ENCODE measurements at regions not wholly inside any gene's neighbourhood (a gene's known extent, or its start where the extent isn't known, plus 50 kb on each side); places are given as distances from the start of the nearest gene placed in this dataset.

- no TSS peak for BruUV-seq (replicated peaks)
- FAIRE-seq (no peak), DNase-seq (ENCODE audit: low read depth, low spot score) (no peak)
- no peak overlapping the region for H3K4me2 ChIP-seq (ENCODE audit: insufficient read depth, low read length)
- H3K9me1 ChIP-seq (replicated peaks; ENCODE audit: control insufficient read depth, extremely low read depth, insufficient read depth, low read length) = no peaks in the 10 kb centered on the region
- no peaks in the 10 kb centered on the region for H3K79me2 ChIP-seq (ENCODE audit: control insufficient read depth, insufficient read depth, low read length)
- dilution Hi-C loops (cut with MboI; ENCODE audit: extremely low pct_ligation_motif_present, low sequenced_read_pairs) (no loop called here), intact Hi-C loops (cut with micrococcal nuclease) (no loop called here)
- H4K20me1 ChIP-seq (replicated peaks; ENCODE audit: control insufficient read depth, extremely low read depth, insufficient read depth, low read length) = no peaks in the 10 kb centered on the region
- H3K36me3 ChIP-seq (ENCODE audit: control insufficient read depth in 2 of 2, extremely low read depth in 1 of 2, insufficient read depth in 2 of 2, low read length in 2 of 2) = no peaks in the 10 kb centered on the region
- no peak for TF ChIP-seq POLR2A (IDR thresholded peaks at IDR 0.05; ENCODE audit: low read depth, low read length)
- no peak for TF ChIP-seq POLR2AphosphoS5 (IDR thresholded peaks at IDR 0.05; ENCODE audit: insufficient read depth, low read depth, low read length)
- TF ChIP-seq JUN (IDR thresholded peaks at IDR 0.05; ENCODE audit: borderline replicate concordance, insufficient read depth, insufficient read length, low read depth) = no peak
- TF ChIP-seq EZH2 (IDR thresholded peaks at IDR 0.05; ENCODE audit: borderline replicate concordance, low read depth, low read length, severe bottlenecking) = no peak
- no peak for TF ChIP-seq MYC (IDR thresholded peaks at IDR 0.05; ENCODE audit: low read depth, low read length)
- TF ChIP-seq MAX (IDR thresholded peaks at IDR 0.05; ENCODE audit: insufficient read depth, insufficient read length) = no peak
- no peak for TF ChIP-seq FOS (IDR thresholded peaks at IDR 0.05; ENCODE audit: borderline replicate concordance, insufficient read depth, low read length)
- TF ChIP-seq GATA2 (IDR thresholded peaks at IDR 0.05; ENCODE audit: insufficient read depth, insufficient read length, low read depth, low read length) = no peak
- H3K27me3 ChIP-seq (ENCODE audit: control insufficient read depth in 2 of 2, insufficient read depth in 2 of 2, low read length in 2 of 2) = no peaks in the 10 kb centered on the region
- POLR2A ChIA-PET = no interaction called here
- no peak overlapping the region for H3K9ac ChIP-seq (replicated peaks; ENCODE audit: extremely low read depth, insufficient read depth, low read length)
- no peak overlapping the region for H3K27ac ChIP-seq (ENCODE audit: insufficient read depth, low read depth, low read length)
- H3K4me1 ChIP-seq (ENCODE audit: control insufficient read depth, extremely low read depth, insufficient read depth, low read length) = no peaks in the 10 kb centered on the region
- H2AFZ ChIP-seq (ENCODE audit: low read depth, low read length) = no peak overlapping the region
- CTCF ChIA-PET = no interaction called here
- peaks cover 2% of the 10 kb centered on the region for H3K9me3 ChIP-seq (replicated peaks; ENCODE audit: control insufficient read depth, insufficient read depth, low read length)
- H3K4me3 ChIP-seq (replicated peaks in 1 of 3; ENCODE audit: insufficient read depth in 1 of 3, low read depth in 1 of 3, low read length in 3 of 3) = no peak overlapping the region
Measured at GRCh38 chr5:156174225-156174624, 152.7 kb upstream of the SGCD start.

- no peaks in the 10 kb centered on the region for H4K20me1 ChIP-seq (replicated peaks; ENCODE audit: control insufficient read depth, extremely low read depth, insufficient read depth, low read length)
- no peak overlapping the region for H3K9ac ChIP-seq (replicated peaks; ENCODE audit: extremely low read depth, insufficient read depth, low read length)
- dilution Hi-C loops (cut with MboI; ENCODE audit: extremely low pct_ligation_motif_present, low sequenced_read_pairs) = no loop called here
- no peak overlapping the region for H3K4me3 ChIP-seq (replicated peaks in 1 of 3; ENCODE audit: insufficient read depth in 1 of 3, low read depth in 1 of 3, low read length in 3 of 3)
- no peaks in the 10 kb centered on the region for H3K36me3 ChIP-seq (ENCODE audit: control insufficient read depth in 2 of 2, extremely low read depth in 1 of 2, insufficient read depth in 2 of 2, low read length in 2 of 2)
- H3K27me3 ChIP-seq (ENCODE audit: control insufficient read depth in 2 of 2, insufficient read depth in 2 of 2, low read length in 2 of 2) = no peaks in the 10 kb centered on the region
- H3K4me2 ChIP-seq (ENCODE audit: insufficient read depth, low read length) = no peak overlapping the region
- intact Hi-C loops (cut with micrococcal nuclease) = no loop called here
- BruUV-seq (replicated peaks) = no TSS peak
- DNase-seq (ENCODE audit: low read depth, low spot score) (no peak), FAIRE-seq (no peak)
- no peaks in the 10 kb centered on the region for H3K9me1 ChIP-seq (replicated peaks; ENCODE audit: control insufficient read depth, extremely low read depth, insufficient read depth, low read length)
- H2AFZ ChIP-seq (ENCODE audit: low read depth, low read length) = no peak overlapping the region
- H3K9me3 ChIP-seq (replicated peaks; ENCODE audit: control insufficient read depth, insufficient read depth, low read length) = no peaks in the 10 kb centered on the region
- H3K4me1 ChIP-seq (ENCODE audit: control insufficient read depth, extremely low read depth, insufficient read depth, low read length) = no peaks in the 10 kb centered on the region
- no peaks in the 10 kb centered on the region for H3K79me2 ChIP-seq (ENCODE audit: control insufficient read depth, insufficient read depth, low read length)
- TF ChIP-seq MAX (IDR thresholded peaks at IDR 0.05; ENCODE audit: insufficient read depth, insufficient read length) (no peak), POLR2A (IDR thresholded peaks at IDR 0.05; ENCODE audit: low read depth, low read length) (no peak), JUN (IDR thresholded peaks at IDR 0.05; ENCODE audit: borderline replicate concordance, insufficient read depth, insufficient read length, low read depth) (no peak), FOS (IDR thresholded peaks at IDR 0.05; ENCODE audit: borderline replicate concordance, insufficient read depth, low read length) (no peak), CTCF (IDR thresholded peaks at IDR 0.05; ENCODE audit: extremely low read depth in 1 of 2, insufficient read depth in 1 of 2, low read depth in 1 of 2, low read length in 2 of 2) (no peak), MYC (IDR thresholded peaks at IDR 0.05; ENCODE audit: low read depth, low read length) (no peak), GATA2 (IDR thresholded peaks at IDR 0.05; ENCODE audit: insufficient read depth, insufficient read length, low read depth, low read length) (no peak), EZH2 (IDR thresholded peaks at IDR 0.05; ENCODE audit: borderline replicate concordance, low read depth, low read length, severe bottlenecking) (no peak), POLR2AphosphoS5 (IDR thresholded peaks at IDR 0.05; ENCODE audit: insufficient read depth, low read depth, low read length) (no peak)
- POLR2A ChIA-PET = no interaction called here
- H3K27ac ChIP-seq (ENCODE audit: insufficient read depth, low read depth, low read length) = no peak overlapping the region
- CTCF ChIA-PET = no interaction called here
Measured at GRCh38 chr5:156178117-156178516, 148.8 kb upstream of the SGCD start.

Data from endothelial cell of umbilical vein (primary cell).